Brain microvascular endothelial cell (primary cell): ENCODE measurements at regions not wholly inside any gene's neighbourhood (a gene's known extent, or its start where the extent isn't known, plus 50 kb on each side); places are given as distances from the start of the nearest gene placed in this dataset.

Experiments
- DNase-seq: peaks from one replicate; pipeline ENCODE4 v3.0.0-alpha.2; 2020
- H3K27ac ChIP-seq: fragments of 250-450 bp; sonication (Bioruptor Pico); 2 replicates; pipeline ENCODE4 v1.5.1; 2020; ENCODE audit warnings: mild to moderate bottlenecking, moderate library complexity
- H3K27me3 ChIP-seq: fragments of 250-450 bp; sonication (Bioruptor Pico); replicated peaks from 2 replicates; pipeline ENCODE4 v1.5.1; 2020; ENCODE audit warnings: mild to moderate bottlenecking
- H3K36me3 ChIP-seq: fragments of 250-450 bp; sonication (Bioruptor Pico); replicated peaks from 2 replicates; pipeline ENCODE4 v1.5.1; 2020; ENCODE audit warnings: mild to moderate bottlenecking
- H3K4me3 ChIP-seq: 2 replicates; pipeline ENCODE4 v1.5.1; 2011; ENCODE audit warnings: low read depth, mild to moderate bottlenecking, control low read depth, low read length, moderate library complexity
- CTCF ChIP-seq: IDR thresholded peaks from 2 replicates; pipeline ENCODE4 v1.5.1; 2011; ENCODE audit warnings: low read depth, mild to moderate bottlenecking, moderate library complexity, low read length, control low read depth, inconsistent platforms; ENCODE audit errors: missing control alignments
- in situ Hi-C: cut with HindIII; loops from 2 replicates; pipeline ENCODE4 v1.10.0; 2017; ENCODE audit warnings: low sequenced_read_pairs, low pct_ligation_motif_present

- no peak for DNase-seq
- Histone ChIP-seq H3K36me3 (no peaks in the 10 kb centered on the region), H3K4me3 (no peak overlapping the region), H3K27me3 (no peaks in the 10 kb centered on the region), H3K27ac (no peak overlapping the region)
- TF ChIP-seq CTCF: no peak
- in situ Hi-C loops: no loop called here
These were observed 124.4 kb upstream of the ZNF804B start for GRCh38 chr7:88635149-88635548.

GRCh38 chr7:88629559-88629958 lies 129.9 kb upstream of the ZNF804B start:
- no peak for DNase-seq
- no peak for TF ChIP-seq CTCF
- H3K27me3 ChIP-seq: no peaks in the 10 kb centered on the region
- H3K4me3 ChIP-seq: no peak overlapping the region
- H3K27ac ChIP-seq: no peak overlapping the region
- in situ Hi-C loops: no loop called here
- H3K36me3 ChIP-seq: no peaks in the 10 kb centered on the region

GRCh38 chr7:88628363-88629085 lies 131.0 kb upstream of the ZNF804B start:
- in situ Hi-C loops: no loop called here
- TF ChIP-seq CTCF: no peak
- DNase-seq: no peak

GRCh38 chr7:88617185-88617584 lies 142.3 kb upstream of the ZNF804B start:
- Histone ChIP-seq H3K27me3 (no peaks in the 10 kb centered on the region), H3K4me3 (no peak overlapping the region), H3K27ac (no peak overlapping the region), H3K36me3 (no peaks in the 10 kb centered on the region)
- in situ Hi-C loops: no loop called here
- no peak for DNase-seq
- no peak for TF ChIP-seq CTCF

More at GRCh38 chr7:88628363-88629085, 131.0 kb upstream of the ZNF804B start:
- Histone ChIP-seq H3K27me3 (no peaks in the 10 kb centered on the region), H3K4me3 (no peak overlapping the region), H3K27ac (no peak overlapping the region), H3K36me3 (no peaks in the 10 kb centered on the region)

GRCh38 chr7:88615336-88615735 lies 144.2 kb upstream of the ZNF804B start:
- no peak overlapping the region for H3K27ac ChIP-seq
- no peak for TF ChIP-seq CTCF
- no peak overlapping the region for H3K4me3 ChIP-seq
- no peaks in the 10 kb centered on the region for H3K36me3 ChIP-seq
- in situ Hi-C loops: no loop called here
- H3K27me3 ChIP-seq: no peaks in the 10 kb centered on the region
- no peak for DNase-seq

- H3K27me3 ChIP-seq: no peaks in the 10 kb centered on the region
- no peaks in the 10 kb centered on the region for H3K36me3 ChIP-seq
- in situ Hi-C loops: no loop called here
- TF ChIP-seq CTCF: no peak
- DNase-seq: no peak
- H3K4me3 ChIP-seq: no peak overlapping the region
- no peak overlapping the region for H3K27ac ChIP-seq
These were observed 144.8 kb upstream of the ZNF804B start for GRCh38 chr7:88614736-88615135.
